SK-N-MC (cell line): ENCODE measurements at regions not wholly inside any gene's neighbourhood (a gene's known extent, or its start where the extent isn't known, plus 50 kb on each side); places are given as distances from the start of the nearest gene placed in this dataset.

Source experiments
- DNase-seq: peaks from one replicate; pipeline ENCODE4 v3.0.0-alpha.2; 2011; ENCODE audit warnings: low read depth, low spot score
- H3K27ac ChIP-seq: fragments of 200-600 bp; sonication (generic); 2 replicates; pipeline ENCODE4 v1.5.1; 2016; ENCODE audit warnings: mixed run types
- H3K36me3 ChIP-seq: fragments of 200-600 bp; sonication (generic); 2 replicates; pipeline ENCODE4 v1.6.1; 2017; ENCODE audit warnings: antibody characterized with exemption, low read length, mixed read lengths; ENCODE audit not compliant: insufficient read depth
- H3K4me3 ChIP-seq: fragments of 200-600 bp; sonication (generic); 2 replicates; pipeline ENCODE4 v1.5.1; 2016
- H3K9ac ChIP-seq: fragments of 200-600 bp; sonication (generic); 2 replicates; pipeline ENCODE4 v1.8.0; 2017; ENCODE audit warnings: mixed run types, mixed read lengths; ENCODE audit not compliant: insufficient read length
- H3K9me3 ChIP-seq: fragments of 200-600 bp; sonication (generic); 2 replicates; pipeline ENCODE4 v1.6.1; 2017; ENCODE audit warnings: low read depth, mild to moderate bottlenecking, antibody characterized with exemption, low read length, moderate library complexity, mixed read lengths
- EZH2 ChIP-seq: fragments of 200-600 bp; sonication (generic); IDR thresholded peaks from one replicate; pipeline ENCODE4 v1.6.1; 2017; ENCODE audit warnings: antibody characterized with exemption
- FOXP2 ChIP-seq: optimal IDR thresholded peaks from 2 replicates; pipeline ENCODE3; 2011; ENCODE audit warnings: mild to moderate bottlenecking, moderate library complexity; ENCODE audit not compliant: insufficient read depth; ENCODE audit errors: extremely low read length, control extremely low read depth
- POLR2AphosphoS5 ChIP-seq: IDR thresholded peaks from 2 replicates; pipeline ENCODE4 v1.6.1; 2012; ENCODE audit warnings: mild to moderate bottlenecking, low read depth, low read length, borderline replicate concordance

GRCh38 chr5:56321236-56321881, 88.2 kb upstream of the ANKRD55 start:
- Histone ChIP-seq H3K9ac (no peak overlapping the region), H3K36me3 (no peaks in the 10 kb centered on the region), H3K9me3 (no peaks in the 10 kb centered on the region), H3K4me3 (no peak overlapping the region), H3K27ac (no peak overlapping the region)
- no peak for DNase-seq
- TF ChIP-seq FOXP2: no peak
- TF ChIP-seq POLR2AphosphoS5: no peak
- no peak for TF ChIP-seq EZH2

- no peaks in the 10 kb centered on the region for H3K36me3 ChIP-seq
- H3K4me3 ChIP-seq: no peak overlapping the region
- DNase-seq: no peak
- H3K9me3 ChIP-seq: no peaks in the 10 kb centered on the region
- no peak for TF ChIP-seq EZH2
- TF ChIP-seq FOXP2: no peak
- TF ChIP-seq POLR2AphosphoS5: no peak
- H3K9ac ChIP-seq: no peak overlapping the region
- no peak overlapping the region for H3K27ac ChIP-seq
These were observed 87.6 kb upstream of the ANKRD55 start for GRCh38 chr5:56320686-56321085.

GRCh38 chr5:56319526-56320181, 86.5 kb upstream of the ANKRD55 start:
- DNase-seq: no peak
- no peak for TF ChIP-seq FOXP2
- TF ChIP-seq POLR2AphosphoS5: no peak
- TF ChIP-seq EZH2: no peak
- Histone ChIP-seq H3K27ac (peak overlapping the region; percentile 48; the same call in 1 of the 2 replicates), H3K9me3 (no peaks in the 10 kb centered on the region), H3K36me3 (no peaks in the 10 kb centered on the region), H3K4me3 (peak overlapping the region; percentile 68), H3K9ac (no peak overlapping the region)

GRCh38 chr5:56317923-56318561, 84.9 kb upstream of the ANKRD55 start:
- no peak for TF ChIP-seq FOXP2
- TF ChIP-seq EZH2: no peak
- no peak for TF ChIP-seq POLR2AphosphoS5
- no peak for DNase-seq
- H3K4me3 ChIP-seq: no peak overlapping the region
- H3K36me3 ChIP-seq: no peaks in the 10 kb centered on the region
- H3K27ac ChIP-seq: no peak overlapping the region
- no peaks in the 10 kb centered on the region for H3K9me3 ChIP-seq
- H3K9ac ChIP-seq: no peak overlapping the region

- no peaks in the 10 kb centered on the region for H3K9me3 ChIP-seq
- H3K4me3 ChIP-seq: no peak overlapping the region
- no peak for DNase-seq
- no peaks in the 10 kb centered on the region for H3K36me3 ChIP-seq
- H3K9ac ChIP-seq: no peak overlapping the region
- TF ChIP-seq EZH2: no peak
- TF ChIP-seq POLR2AphosphoS5: no peak
- no peak for TF ChIP-seq FOXP2
- no peak overlapping the region for H3K27ac ChIP-seq
These were observed 83.3 kb upstream of the ANKRD55 start for GRCh38 chr5:56316299-56316994.

GRCh38 chr5:56314529-56314928, 81.4 kb upstream of the ANKRD55 start:
- Histone ChIP-seq H3K27ac (no peak overlapping the region), H3K9me3 (no peaks in the 10 kb centered on the region), H3K36me3 (no peaks in the 10 kb centered on the region), H3K4me3 (no peak overlapping the region), H3K9ac (no peak overlapping the region)
- no peak for DNase-seq
- no peak for TF ChIP-seq FOXP2
- TF ChIP-seq POLR2AphosphoS5: no peak
- TF ChIP-seq EZH2: no peak

GRCh38 chr5:56313596-56313995, 80.5 kb upstream of the ANKRD55 start:
- TF ChIP-seq EZH2 (no peak), POLR2AphosphoS5 (no peak), FOXP2 (no peak)
- H3K27ac ChIP-seq: no peak overlapping the region
- no peaks in the 10 kb centered on the region for H3K9me3 ChIP-seq
- no peak overlapping the region for H3K9ac ChIP-seq
- no peak for DNase-seq
- H3K4me3 ChIP-seq: no peak overlapping the region
- H3K36me3 ChIP-seq: no peaks in the 10 kb centered on the region

- DNase-seq: no peak
- TF ChIP-seq FOXP2: no peak
- Histone ChIP-seq H3K36me3 (no peaks in the 10 kb centered on the region), H3K9ac (no peak overlapping the region), H3K4me3 (no peak overlapping the region), H3K27ac (no peak overlapping the region), H3K9me3 (no peaks in the 10 kb centered on the region)
These were observed 79.9 kb upstream of the ANKRD55 start for GRCh38 chr5:56313004-56313531.
